B cell (primary cell): ENCODE measurements at regions not wholly inside any gene's neighbourhood (a gene's known extent, or its start where the extent isn't known, plus 50 kb on each side); places are given as distances from the start of the nearest gene placed in this dataset.
"Not testable (repeated sequence)": the region's sequence is repeated elsewhere in the genome, so short reads cannot be mapped to it uniquely, and the experiment has no call there.

Experiments
- ATAC-seq: fragments of 200-7000 bp; cut with Tn5 transposase; one replicate; pipeline ENCODE4 v1.10.0; 2021; ENCODE audit warnings: low read depth, mild to moderate bottlenecking, moderate number of reproducible peaks, moderate library complexity
- CTCF ChIA-PET: fragments of 350-600 bp; sonication (Branson Sonifier 250); formaldehyde crosslinking; loops from one replicate; lab custom pipeline; 2021; ENCODE audit warnings: antibody characterized with exemption, inconsistent platforms; lab: Charles Lee
- POLR2A ChIA-PET: fragments of 350-600 bp; sonication (Branson Sonifier 250); formaldehyde crosslinking; loops from one replicate; lab custom pipeline; 2021; ENCODE audit warnings: antibody characterized with exemption; lab: Charles Lee
- DNase-seq: peaks from one replicate; pipeline ENCODE4 v3.0.0; 2013
- H2AFZ ChIP-seq: 2 replicates; pipeline ENCODE4 v1.6.1; 2012; ENCODE audit warnings: mild to moderate bottlenecking, low read depth, low read length; ENCODE audit not compliant: insufficient read depth, poor library complexity, severe bottlenecking
- H3K27ac ChIP-seq, 2 donors: 1 replicate in 1 of 2; 2 replicates in 1 of 2; pipeline ENCODE4 v1.5.1; 2012 to 2013; ENCODE audit warnings: low read length in 2 of 2, mild to moderate bottlenecking in 2 of 2, moderate library complexity in 1 of 2
- H3K27me3 ChIP-seq, 4 experiments: fragments of 200-600 bp in 1 of 4; sonication (generic) in 1 of 4; replicated peaks in 1 of 4; 1 replicate in 2 of 4; 2 replicates in 2 of 4; pipeline versions ENCODE4 v1.6.1 to v1.7.0; 2013 to 2016; ENCODE audit warnings: low read length in 3 of 4, mild to moderate bottlenecking in 2 of 4, mixed read lengths in 1 of 4, moderate library complexity in 1 of 4; ENCODE audit not compliant: insufficient read depth in 4 of 4, control insufficient read depth in 3 of 4; ENCODE audit errors: control extremely low read depth in 1 of 4
- H3K36me3 ChIP-seq, 2 experiments: replicated peaks in 1 of 2; 1 replicate in 1 of 2; 2 replicates in 1 of 2; pipeline versions ENCODE4 v1.6.1 to v1.7.1; 2013; ENCODE audit warnings: low read length in 1 of 2; ENCODE audit not compliant: insufficient read depth in 2 of 2, control insufficient read depth in 1 of 2; ENCODE audit errors: control extremely low read depth in 1 of 2, extremely low read depth in 1 of 2
- H3K4me1 ChIP-seq, 2 donors: fragments of 200-600 bp in 1 of 2; sonication (generic) in 1 of 2; 1 replicate in 1 of 2; 2 replicates in 1 of 2; pipeline versions ENCODE4 v1.5.1 to v1.6.1; 2013 to 2017; ENCODE audit warnings: low read length in 2 of 2; ENCODE audit not compliant: control insufficient read depth in 2 of 2, insufficient read depth in 2 of 2
- H3K4me2 ChIP-seq: replicated peaks from 2 replicates; pipeline ENCODE3; 2012; ENCODE audit warnings: mild to moderate bottlenecking, low read depth, low read length; ENCODE audit not compliant: poor library complexity, severe bottlenecking
- H3K4me3 ChIP-seq, 5 experiments: fragments of 200-600 bp in 1 of 5; sonication (generic) in 1 of 5; 1 replicate in 3 of 5; 2 replicates in 2 of 5; pipeline versions ENCODE4 v1.5.1 to v1.7.0; 2011 to 2016; ENCODE audit warnings: low read length in 4 of 5, mild to moderate bottlenecking in 4 of 5, low read depth in 2 of 5, control low read depth in 1 of 5, moderate library complexity in 1 of 5; ENCODE audit not compliant: insufficient read depth in 1 of 5; ENCODE audit errors: control extremely low read depth in 1 of 5, extremely low read depth in 1 of 5
- H3K79me2 ChIP-seq: fragments of 200-600 bp; sonication (generic); one replicate; pipeline ENCODE4 v1.6.0; 2016; ENCODE audit warnings: low read length; ENCODE audit not compliant: control insufficient read depth, insufficient read depth
- H3K9ac ChIP-seq: fragments of 200-600 bp; sonication (generic); 2 replicates; pipeline ENCODE4 v1.6.1; 2017; ENCODE audit warnings: mild to moderate bottlenecking, low read length, moderate library complexity
- H3K9me3 ChIP-seq, 3 donors: one replicate each; pipeline versions ENCODE4 v1.6.1 to v1.7.1; 2013; ENCODE audit warnings: low read length in 2 of 3; ENCODE audit not compliant: control insufficient read depth in 2 of 3, insufficient read depth in 1 of 3; ENCODE audit errors: control extremely low read depth in 1 of 3
- H4K20me1 ChIP-seq: 2 replicates; pipeline ENCODE4 v1.6.0; 2012; ENCODE audit warnings: mild to moderate bottlenecking, low read length; ENCODE audit not compliant: insufficient read depth, control insufficient read depth, poor library complexity, severe bottlenecking
- H3K27ac Mint-ChIP-seq: one replicate; pipeline ENCODE4 v1.8.0; 2021; ENCODE audit warnings: mixed read lengths
- H3K27me3 Mint-ChIP-seq: one replicate; pipeline ENCODE4 v1.8.0; 2021; ENCODE audit warnings: mixed read lengths
- H3K4me1 Mint-ChIP-seq: one replicate; pipeline ENCODE4 v1.8.0; 2021; ENCODE audit warnings: mixed read lengths
- H3K4me3 Mint-ChIP-seq: one replicate; pipeline ENCODE4 v1.8.0; 2021; ENCODE audit warnings: mixed read lengths
- H3K9me3 Mint-ChIP-seq: one replicate; pipeline ENCODE4 v1.8.0; 2022; ENCODE audit warnings: mixed read lengths; ENCODE audit not compliant: insufficient read depth
- CTCF ChIP-seq: fragments of 200-600 bp; IDR thresholded peaks from one replicate; pipeline ENCODE4 v1.8.0; 2022; ENCODE audit warnings: antibody characterized with exemption, mild to moderate bottlenecking
- EZH2 ChIP-seq: IDR thresholded peaks from 2 replicates; pipeline ENCODE4 v1.6.1; 2012; ENCODE audit warnings: borderline replicate concordance, low read depth, mild to moderate bottlenecking, moderate library complexity, low read length; ENCODE audit not compliant: insufficient read depth, poor library complexity, severe bottlenecking
- WGBS: methylation state at CpG from one replicate; pipeline ENCODE4 v1.1.5; 2013; ENCODE audit warnings: missing lambda C conversion rate; ENCODE audit not compliant: insufficient coverage; 5-methylcytosine and 5-hydroxymethylcytosine counted together
- intact Hi-C: fragments of 100-400 bp; cut with micrococcal nuclease; formaldehyde crosslinking; loops from one replicate; pipeline ENCODE4 v1.10.0; 2022

DNA sequence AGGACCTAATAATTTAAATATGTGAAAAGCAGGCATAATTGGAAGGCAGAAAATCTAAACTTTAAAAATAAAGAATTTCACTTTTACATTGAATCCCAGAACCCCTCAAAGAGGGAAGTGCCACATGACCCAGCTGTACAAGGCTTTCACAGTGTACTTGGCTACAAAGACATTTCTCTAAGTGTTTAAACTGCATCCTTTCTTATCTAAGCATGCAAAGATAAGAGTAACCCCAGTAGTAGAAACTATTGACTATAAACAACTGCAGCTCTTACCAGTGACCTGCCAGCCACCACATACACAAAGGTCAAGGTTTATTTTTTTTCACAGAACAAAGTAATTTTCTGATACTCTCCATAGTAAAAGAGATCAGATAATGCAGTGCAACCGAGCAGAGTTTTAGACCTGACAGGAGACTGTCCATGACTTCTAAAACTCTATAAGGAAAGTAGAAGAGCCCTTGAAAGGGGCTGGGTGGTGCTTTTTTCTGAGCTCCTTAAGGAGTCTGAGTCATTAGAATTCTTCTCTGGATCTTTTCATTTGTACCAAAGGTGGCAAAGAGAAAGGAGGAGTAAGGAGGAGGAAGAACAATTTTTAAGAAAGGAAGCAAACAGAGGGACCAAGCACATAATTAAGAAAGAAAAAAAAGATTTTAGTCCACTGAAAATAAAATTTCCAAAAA is 750.6 kb downstream of the PRIM2 start:
- CTCF ChIA-PET, ATAC-seq, H3K9me3 ChIP-seq, H2AFZ ChIP-seq, H3K9me3 Mint-ChIP-seq, H3K27ac Mint-ChIP-seq, H3K27ac ChIP-seq, H3K4me1 Mint-ChIP-seq, intact Hi-C loops, H3K79me2 ChIP-seq, POLR2A ChIA-PET, H4K20me1 ChIP-seq, H3K36me3 ChIP-seq, H3K4me2 ChIP-seq, H3K9ac ChIP-seq, DNase-seq, H3K4me3 Mint-ChIP-seq, H3K27me3 ChIP-seq, H3K4me1 ChIP-seq, H3K27me3 Mint-ChIP-seq, H3K4me3 ChIP-seq: not testable (repeated sequence)
- no CpG with 5 or more reads among the region's 1 CpG for WGBS

GRCh38 chr6:58073263-58073662 is 755.8 kb downstream of the PRIM2 start:
- no peaks in the 10 kb centered on the region for H3K79me2 ChIP-seq
- H3K9me3 ChIP-seq: peaks cover 0 to 6% (median 0%) of the 10 kb centered on the region in 3 donors
- ATAC-seq (no peak), DNase-seq (no peak)
- no peak overlapping the region for H2AFZ ChIP-seq
- H4K20me1 ChIP-seq: no peaks in the 10 kb centered on the region
- no peak overlapping the region for H3K27ac Mint-ChIP-seq
- ChIA-PET POLR2A (no interaction called here), CTCF (no interaction called here)
- intact Hi-C loops: no loop called here
- H3K4me1 ChIP-seq: no peaks in the 10 kb centered on the region
- no peaks in the 10 kb centered on the region for H3K27me3 Mint-ChIP-seq
- H3K4me3 Mint-ChIP-seq: no peak overlapping the region
- no peak overlapping the region for H3K9ac ChIP-seq
- no peak for TF ChIP-seq CTCF
- no peak for TF ChIP-seq EZH2
- no peak overlapping the region for H3K4me2 ChIP-seq
- H3K4me3 ChIP-seq: no peak overlapping the region
- H3K4me1 Mint-ChIP-seq: no peaks in the 10 kb centered on the region
- H3K27ac ChIP-seq: no peak overlapping the region
- 96% methylated on average over 9 of the region's 23 CpGs for WGBS
- no peaks in the 10 kb centered on the region for H3K9me3 Mint-ChIP-seq
- no peaks in the 10 kb centered on the region for H3K36me3 ChIP-seq
- H3K27me3 ChIP-seq: no peaks in the 10 kb centered on the region

DNA sequence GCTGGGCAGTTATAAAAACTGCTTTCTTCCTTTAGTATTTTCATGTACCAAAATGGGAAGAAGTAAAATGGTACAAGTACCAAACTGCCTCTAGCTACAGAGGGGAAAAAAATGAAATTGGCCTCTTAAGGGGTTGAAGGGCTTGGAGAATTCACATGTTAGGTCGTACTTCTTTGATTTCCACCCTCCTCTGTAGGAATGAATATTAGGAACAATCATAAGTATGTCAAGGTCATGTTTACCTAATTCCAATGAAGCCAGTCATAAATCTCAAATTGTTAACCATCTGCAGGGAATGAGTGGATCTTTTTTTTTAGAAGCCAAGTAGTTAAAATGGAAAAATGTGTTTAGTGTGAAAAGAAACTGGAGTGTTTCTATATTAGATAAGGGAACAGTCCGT is 772.6 kb downstream of the PRIM2 start:
- H2AFZ ChIP-seq, H3K4me1 ChIP-seq, H3K27me3 Mint-ChIP-seq, POLR2A ChIA-PET, intact Hi-C loops, H3K9me3 ChIP-seq, H3K27ac ChIP-seq, H3K4me2 ChIP-seq, H3K9ac ChIP-seq, ATAC-seq, H3K27me3 ChIP-seq, CTCF ChIA-PET, H3K79me2 ChIP-seq, H3K4me1 Mint-ChIP-seq, H3K36me3 ChIP-seq, H3K4me3 ChIP-seq, H3K27ac Mint-ChIP-seq, H3K4me3 Mint-ChIP-seq, H3K9me3 Mint-ChIP-seq, H4K20me1 ChIP-seq, DNase-seq: not testable (repeated sequence)
- WGBS: no CpG with 5 or more reads among the region's 2 CpGs
